ACHN (cell line): ENCODE measurements at regions not wholly inside any gene's neighbourhood (a gene's known extent, or its start where the extent isn't known, plus 50 kb on each side); places are given as distances from the start of the nearest gene placed in this dataset.

Source experiments
- DNase-seq: peaks from one replicate; pipeline ENCODE4 v3.0.0-alpha.2; 2015
- in situ Hi-C: cut with HindIII; loops from 2 replicates; pipeline ENCODE4 v1.10.0; 2017; ENCODE audit warnings: low sequenced_read_pairs, low pct_ligation_motif_present, low pct_unique_long_range_greater_than_20kb

GRCh38 chr2:118509319-118510004 lies 338.0 kb downstream of the EN1 start:
- DNase-seq, result no peak
- in situ Hi-C loops, result no loop called here

- in situ Hi-C loops, result no loop called here
Measured at GRCh38 chr2:118508282-118508681, 339.2 kb downstream of the EN1 start.

GRCh38 chr2:118505436-118505835 lies 342.0 kb downstream of the EN1 start:
- in situ Hi-C loops, result no loop called here
- no peak for DNase-seq

More at GRCh38 chr2:118508282-118508681, 339.2 kb downstream of the EN1 start:
- no peak for DNase-seq

GRCh38 chr2:118502106-118502505 lies 345.3 kb downstream of the EN1 start:
- DNase-seq, result no peak
- in situ Hi-C loops, result no loop called here

GRCh38 chr2:118498943-118499342 lies 348.5 kb downstream of the EN1 start:
- in situ Hi-C loops, result no loop called here
- no peak for DNase-seq

GRCh38 chr2:118496870-118497611 lies 350.4 kb downstream of the EN1 start:
- in situ Hi-C loops, result no loop called here
- no peak for DNase-seq

GRCh38 chr2:118496467-118496866 lies 351.0 kb downstream of the EN1 start:
- no peak for DNase-seq
- in situ Hi-C loops, result no loop called here

GRCh38 chr2:118495290-118495689 lies 352.2 kb downstream of the EN1 start:
- DNase-seq, result no peak
- in situ Hi-C loops, result no loop called here

GRCh38 chr2:118493213-118493612 lies 354.2 kb downstream of the EN1 start:
- DNase-seq, result no peak
- in situ Hi-C loops, result no loop called here

- DNase-seq, result peak; percentile 12
- in situ Hi-C loops, result no loop called here
Measured at GRCh38 chr2:118492335-118492734, 355.1 kb downstream of the EN1 start.

GRCh38 chr2:118490330-118490729 lies 357.1 kb downstream of the EN1 start:
- in situ Hi-C loops, result no loop called here
- no peak for DNase-seq

- in situ Hi-C loops, result no loop called here
- no peak for DNase-seq
Measured at GRCh38 chr2:118489712-118490299, 357.6 kb downstream of the EN1 start.

GRCh38 chr2:118481299-118481698 lies 366.1 kb downstream of the EN1 start:
- DNase-seq, result no peak
- in situ Hi-C loops, result no loop called here

GRCh38 chr2:118479020-118479419 lies 368.4 kb downstream of the EN1 start:
- in situ Hi-C loops, result no loop called here
- DNase-seq, result no peak

- in situ Hi-C loops, result no loop called here
- DNase-seq, result no peak
Measured at GRCh38 chr2:118477111-118477862, 370.2 kb downstream of the EN1 start.

- DNase-seq, result no peak
- in situ Hi-C loops, result no loop called here
Measured at GRCh38 chr2:118475622-118476205, 371.7 kb downstream of the EN1 start.

GRCh38 chr2:118474541-118474920 lies 372.9 kb downstream of the EN1 start:
- in situ Hi-C loops, result no loop called here
- no peak for DNase-seq

- no peak for DNase-seq
Measured at GRCh38 chr2:118473846-118474540, 373.5 kb downstream of the EN1 start.

More at GRCh38 chr2:118473846-118474540, 373.5 kb downstream of the EN1 start:
- in situ Hi-C loops, result no loop called here
